CD14-positive monocyte (primary cell): ENCODE measurements at regions not wholly inside any gene's neighbourhood (a gene's known extent, or its start where the extent isn't known, plus 50 kb on each side); places are given as distances from the start of the nearest gene placed in this dataset.

ENCODE experiments used
- DNase-seq, 3 donors: peaks; one replicate each; pipeline ENCODE4 v3.0.0-alpha.2; 2011 to 2022
- H2AFZ ChIP-seq: 2 replicates; pipeline ENCODE4 v1.6.0; 2012; ENCODE audit warnings: mild to moderate bottlenecking, low read depth, low read length, inconsistent platforms; ENCODE audit not compliant: insufficient read depth, poor library complexity, severe bottlenecking
- H3K27ac ChIP-seq, 2 donors: 1 replicate in 1 of 2; 2 replicates in 1 of 2; pipeline ENCODE4 v1.5.1; 2012 to 2013; ENCODE audit warnings: low read length in 2 of 2, control low read depth in 1 of 2, inconsistent platforms in 1 of 2, low read depth in 1 of 2, mild to moderate bottlenecking in 1 of 2
- H3K27me3 ChIP-seq, 2 donors: one replicate each; pipeline versions ENCODE4 v1.6.0 to v1.6.1; 2011 to 2013; ENCODE audit warnings: low read length in 2 of 2; ENCODE audit not compliant: control insufficient read depth in 2 of 2, insufficient read depth in 2 of 2
- H3K36me3 ChIP-seq, 2 donors: replicated peaks in 1 of 2; 1 replicate in 1 of 2; 2 replicates in 1 of 2; pipeline versions ENCODE4 v1.5.1 to v1.6.1; 2012 to 2013; ENCODE audit warnings: low read length in 2 of 2, control low read depth in 1 of 2, inconsistent platforms in 1 of 2, mild to moderate bottlenecking in 1 of 2; ENCODE audit not compliant: insufficient read depth in 2 of 2, control insufficient read depth in 1 of 2
- H3K4me1 ChIP-seq, 2 donors: 1 replicate in 1 of 2; 2 replicates in 1 of 2; pipeline versions ENCODE4 v1.5.1 to v1.6.1; 2012 to 2013; ENCODE audit warnings: low read length in 2 of 2, control low read depth in 1 of 2, inconsistent platforms in 1 of 2, mild to moderate bottlenecking in 1 of 2, moderate library complexity in 1 of 2; ENCODE audit not compliant: insufficient read depth in 2 of 2, control insufficient read depth in 1 of 2
- H3K4me2 ChIP-seq: replicated peaks from 2 replicates; pipeline ENCODE3; 2012; ENCODE audit warnings: low read length, moderate library complexity, mild to moderate bottlenecking; ENCODE audit not compliant: poor library complexity, severe bottlenecking; ENCODE audit errors: extremely low read depth
- H3K4me3 ChIP-seq, 3 experiments: fragments of 200-600 bp in 1 of 3; sonication (generic) in 1 of 3; replicated peaks in 1 of 3; 1 replicate in 2 of 3; 2 replicates in 1 of 3; pipeline ENCODE4 v1.5.1; 2011 to 2013; ENCODE audit warnings: low read length in 3 of 3, mild to moderate bottlenecking in 3 of 3, control low read depth in 2 of 3, low read depth in 2 of 3, inconsistent platforms in 1 of 3, moderate library complexity in 1 of 3
- H3K79me2 ChIP-seq: 2 replicates; pipeline ENCODE4 v1.6.0; 2012; ENCODE audit warnings: mild to moderate bottlenecking, control low read depth, inconsistent platforms, low read length, moderate library complexity; ENCODE audit not compliant: insufficient read depth
- H3K9ac ChIP-seq: 2 replicates; pipeline ENCODE4 v1.6.0; 2017; ENCODE audit warnings: low read length, mild to moderate bottlenecking; ENCODE audit not compliant: insufficient read depth, poor library complexity, severe bottlenecking
- H3K9me3 ChIP-seq, 2 donors: replicated peaks in 1 of 2; 1 replicate in 1 of 2; 2 replicates in 1 of 2; pipeline versions ENCODE4 v1.5.1 to v1.6.1; 2012 to 2013; ENCODE audit warnings: low read length in 2 of 2, control low read depth in 1 of 2; ENCODE audit not compliant: control insufficient read depth in 1 of 2, insufficient read depth in 1 of 2
- H4K20me1 ChIP-seq: 2 replicates; pipeline ENCODE4 v1.6.0; 2012; ENCODE audit warnings: mild to moderate bottlenecking, low read length, control low read depth, moderate library complexity; ENCODE audit not compliant: insufficient read depth
- H3K27ac Mint-ChIP-seq, 7 donors: one replicate each; pipeline ENCODE4 v1.8.0; 2020; ENCODE audit warnings: mild to moderate bottlenecking in 7 of 7, mixed read lengths in 7 of 7, moderate library complexity in 6 of 7, inconsistent platforms in 2 of 7
- H3K27me3 Mint-ChIP-seq, 3 donors: one replicate each; pipeline ENCODE4 v1.8.0; 2021 to 2022; ENCODE audit warnings: low read depth in 3 of 3, mild to moderate bottlenecking in 3 of 3, mixed read lengths in 3 of 3, moderate library complexity in 3 of 3, inconsistent platforms in 1 of 3
- H3K36me3 Mint-ChIP-seq, 2 donors: one replicate each; pipeline ENCODE4 v1.8.0; 2020; ENCODE audit warnings: mixed read lengths in 2 of 2, inconsistent platforms in 1 of 2, mild to moderate bottlenecking in 1 of 2
- H3K4me1 Mint-ChIP-seq: one replicate; pipeline ENCODE4 v1.8.0; 2020; ENCODE audit warnings: mild to moderate bottlenecking, mixed read lengths
- H3K4me3 Mint-ChIP-seq, 2 donors: one replicate each; pipeline ENCODE4 v1.8.0; 2020; ENCODE audit warnings: mild to moderate bottlenecking in 2 of 2, mixed read lengths in 2 of 2, moderate library complexity in 1 of 2
- H3K9me3 Mint-ChIP-seq, 7 donors: one replicate each; pipeline ENCODE4 v1.8.0; 2020 to 2022; ENCODE audit warnings: mixed read lengths in 7 of 7, mild to moderate bottlenecking in 6 of 7, moderate library complexity in 6 of 7, inconsistent platforms in 2 of 7
- WGBS: methylation state at CpG from one replicate; pipeline ENCODE4 v1.1.5; 2013; ENCODE audit warnings: missing lambda C conversion rate; ENCODE audit not compliant: insufficient coverage; 5-methylcytosine and 5-hydroxymethylcytosine counted together
- intact Hi-C, 2 donors: fragments of 100-400 bp; cut with micrococcal nuclease; formaldehyde crosslinking; loops; one replicate each; pipeline versions ENCODE4 v1.15.0 to v1.15.1; 2023
- TF ChIP-seq, protein P1 (sequence below): fragments of 200-600 bp; IDR thresholded peaks from one replicate; pipeline ENCODE4 v1.8.0; 2022; ENCODE audit warnings: antibody characterized with exemption, mild to moderate bottlenecking

DNA sequence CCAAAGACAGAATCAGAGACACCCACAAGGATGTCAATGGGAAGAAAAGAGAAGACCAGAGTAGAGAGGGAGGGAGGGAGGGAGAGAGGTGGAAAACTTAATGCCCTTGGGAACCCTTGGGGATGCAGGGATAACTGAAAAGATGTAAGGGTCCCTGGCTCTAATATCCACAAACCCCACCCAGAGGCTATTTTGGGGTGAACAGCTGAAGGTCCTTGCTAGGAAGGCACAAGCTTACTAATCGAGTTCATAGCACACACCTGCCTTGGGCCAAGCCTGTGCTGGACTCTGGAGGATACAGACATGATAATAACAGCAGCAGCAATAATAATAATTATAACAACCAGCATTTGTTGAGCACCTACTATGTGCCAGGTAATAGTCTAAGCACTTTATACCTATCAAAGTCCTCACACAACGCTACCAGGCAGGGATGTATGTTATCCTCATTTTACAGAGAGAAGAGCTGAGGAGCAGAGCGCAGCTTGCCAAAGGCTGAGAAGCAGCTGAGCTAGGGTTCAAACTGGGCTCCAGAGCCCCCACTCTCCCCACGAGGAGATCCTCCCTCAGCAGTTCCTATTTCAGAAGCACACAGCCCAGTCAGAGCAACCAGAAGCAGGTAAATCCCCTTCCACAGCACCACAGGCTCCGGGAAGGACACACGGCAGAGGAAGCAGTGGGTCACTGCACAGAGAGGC lies 174.2 kb downstream of the ANKRD60 start:
- H3K4me1 Mint-ChIP-seq: no peaks in the 10 kb centered on the region
- H3K27ac ChIP-seq: no peak overlapping the region
- WGBS: 76% methylated on average over 5 of the region's 6 CpGs

DNA sequence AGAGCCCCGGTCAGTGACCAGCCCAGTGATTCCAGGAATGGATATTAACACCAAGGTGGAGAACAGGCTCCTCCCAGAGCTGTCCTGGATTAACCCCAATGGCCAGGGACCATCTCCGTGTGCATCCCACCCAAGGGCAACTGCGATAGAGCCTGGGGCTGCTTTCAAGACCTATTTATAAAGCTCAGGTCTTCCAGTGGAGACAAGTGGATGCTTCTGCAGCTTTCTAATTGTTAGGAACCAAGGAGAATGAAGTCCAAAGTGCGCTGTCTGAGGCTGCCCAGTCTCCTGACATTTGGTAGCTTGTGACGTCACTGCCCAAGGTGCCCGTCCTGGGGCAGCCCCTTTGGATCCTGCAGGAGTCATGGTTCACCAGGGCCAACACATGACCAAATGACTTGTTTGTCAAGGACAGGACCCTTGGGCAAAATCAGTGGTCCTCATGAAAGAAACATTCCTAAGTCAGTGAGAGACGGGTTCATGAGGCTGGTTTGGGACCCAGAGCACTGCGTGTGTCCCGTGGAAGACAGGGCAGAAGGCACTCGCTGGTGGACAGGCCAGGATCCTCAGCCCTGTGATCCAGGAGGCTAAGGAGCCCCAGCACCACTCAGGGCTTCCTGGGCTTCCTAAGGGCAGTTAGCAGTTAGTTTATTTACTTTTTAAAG lies 174.9 kb downstream of the ANKRD60 start:
- H3K4me2 ChIP-seq: no peak overlapping the region
- no peaks in the 10 kb centered on the region for H4K20me1 ChIP-seq
- no peaks in the 10 kb centered on the region for H3K36me3 ChIP-seq
- Mint-ChIP-seq H3K9me3 (peaks cover 0 to 10% (median 7%) of the 10 kb centered on the region in 7 donors), H3K4me1 (no peaks in the 10 kb centered on the region), H3K27me3 (peaks cover 3 to 6% (median 4%) of the 10 kb centered on the region in 3 donors), H3K4me3 (no peak overlapping the region), H3K36me3 (no peaks in the 10 kb centered on the region), H3K27ac (no peak overlapping the region)
- TF ChIP-seq, protein P1, sequence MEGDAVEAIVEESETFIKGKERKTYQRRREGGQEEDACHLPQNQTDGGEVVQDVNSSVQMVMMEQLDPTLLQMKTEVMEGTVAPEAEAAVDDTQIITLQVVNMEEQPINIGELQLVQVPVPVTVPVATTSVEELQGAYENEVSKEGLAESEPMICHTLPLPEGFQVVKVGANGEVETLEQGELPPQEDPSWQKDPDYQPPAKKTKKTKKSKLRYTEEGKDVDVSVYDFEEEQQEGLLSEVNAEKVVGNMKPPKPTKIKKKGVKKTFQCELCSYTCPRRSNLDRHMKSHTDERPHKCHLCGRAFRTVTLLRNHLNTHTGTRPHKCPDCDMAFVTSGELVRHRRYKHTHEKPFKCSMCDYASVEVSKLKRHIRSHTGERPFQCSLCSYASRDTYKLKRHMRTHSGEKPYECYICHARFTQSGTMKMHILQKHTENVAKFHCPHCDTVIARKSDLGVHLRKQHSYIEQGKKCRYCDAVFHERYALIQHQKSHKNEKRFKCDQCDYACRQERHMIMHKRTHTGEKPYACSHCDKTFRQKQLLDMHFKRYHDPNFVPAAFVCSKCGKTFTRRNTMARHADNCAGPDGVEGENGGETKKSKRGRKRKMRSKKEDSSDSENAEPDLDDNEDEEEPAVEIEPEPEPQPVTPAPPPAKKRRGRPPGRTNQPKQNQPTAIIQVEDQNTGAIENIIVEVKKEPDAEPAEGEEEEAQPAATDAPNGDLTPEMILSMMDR: no peak
- H3K27me3 ChIP-seq: peaks cover 0 to 1% of the 10 kb centered on the region in 2 donors
- H3K27ac ChIP-seq: no peak overlapping the region
- H3K4me1 ChIP-seq: no peaks in the 10 kb centered on the region
- intact Hi-C loops: no loop called here
- 86% methylated on average over 10 of the region's 10 CpGs for WGBS
- no peak overlapping the region for H3K9ac ChIP-seq
- no peak for DNase-seq
- no peak overlapping the region for H3K4me3 ChIP-seq
- no peak overlapping the region for H2AFZ ChIP-seq
- peaks cover 0 to 8% of the 10 kb centered on the region in 2 donors for H3K9me3 ChIP-seq
- no peaks in the 10 kb centered on the region for H3K79me2 ChIP-seq

More for the DNA sequence above, 174.2 kb downstream of the ANKRD60 start:
- intact Hi-C loops: no loop called here
- DNase-seq: no peak
- H3K79me2 ChIP-seq: no peaks in the 10 kb centered on the region
- Mint-ChIP-seq H3K36me3 (no peaks in the 10 kb centered on the region), H3K27ac (no peak overlapping the region), H3K4me3 (no peak overlapping the region), H3K9me3 (peaks cover 0 to 10% (median 6%) of the 10 kb centered on the region in 7 donors), H3K27me3 (peaks cover 5 to 7% (median 5%) of the 10 kb centered on the region in 3 donors)
- H3K4me2 ChIP-seq: no peak overlapping the region
- no peaks in the 10 kb centered on the region for H3K4me1 ChIP-seq
- H3K9ac ChIP-seq: no peak overlapping the region
- H3K9me3 ChIP-seq: peaks cover 0 to 8% of the 10 kb centered on the region in 2 donors
- no peak overlapping the region for H3K4me3 ChIP-seq
- no peak overlapping the region for H2AFZ ChIP-seq
- TF ChIP-seq, protein P1: no peak
- no peaks in the 10 kb centered on the region for H4K20me1 ChIP-seq
- H3K36me3 ChIP-seq: no peaks in the 10 kb centered on the region
- peaks cover 0 to 2% of the 10 kb centered on the region in 2 donors for H3K27me3 ChIP-seq
